ENCODE measurements at regions not wholly inside any gene's neighbourhood (a gene's known extent, or its start where the extent isn't known, plus 50 kb on each side); places are given as distances from the start of the nearest gene placed in this dataset.

GRCh38 chr9:80401243-80401642, 829.5 kb downstream of the TLE4 start:
- no peak for DNase-seq

DNA sequence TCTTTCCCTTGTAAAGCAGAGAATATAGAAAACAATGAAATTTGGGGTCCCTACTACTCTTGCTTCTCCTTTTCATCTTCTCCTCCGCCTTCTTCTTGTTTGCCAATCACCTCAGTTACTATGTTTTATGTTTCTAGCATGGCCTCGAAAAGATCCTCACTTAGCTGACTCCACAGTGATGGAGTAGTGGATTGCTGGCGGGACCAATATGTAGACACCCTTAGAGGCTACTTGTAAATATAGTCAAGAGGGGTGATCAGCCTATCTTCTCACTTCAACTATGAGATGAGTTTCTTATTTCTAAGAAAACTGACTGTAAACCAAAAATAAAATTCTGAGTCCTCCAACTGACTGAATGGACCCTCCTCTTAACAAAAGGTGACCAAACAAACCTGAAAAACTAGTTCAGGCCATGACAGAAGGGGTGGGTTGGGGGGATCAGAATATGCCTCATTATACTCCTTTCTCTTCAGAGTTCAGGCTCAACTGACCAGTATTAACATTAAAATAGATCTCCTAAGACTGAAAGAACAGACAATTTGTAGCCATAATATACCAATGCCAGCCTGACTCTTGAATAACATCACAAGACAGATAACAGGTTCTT, 829.0 kb downstream of the TLE4 start:
- no peak for DNase-seq

DNA sequence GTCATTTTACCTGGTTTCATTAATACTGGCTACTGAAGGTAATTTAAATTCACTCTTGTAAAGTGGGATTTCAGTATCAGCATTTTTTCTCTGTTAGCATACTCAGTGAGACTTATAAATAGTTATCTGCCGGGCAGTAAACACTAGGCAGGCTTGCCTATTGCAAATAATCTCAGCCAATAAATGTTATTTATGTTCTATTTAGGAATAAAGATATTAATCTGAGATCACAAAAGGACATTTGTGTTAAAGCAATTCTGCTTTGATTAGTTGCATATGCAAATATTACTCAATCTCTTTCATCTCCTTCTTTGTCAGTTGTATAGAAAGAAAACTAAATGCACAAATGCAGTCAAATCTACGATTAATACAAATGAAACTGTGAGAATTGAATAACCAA, 827.8 kb downstream of the TLE4 start:
- no peak for DNase-seq

DNA sequence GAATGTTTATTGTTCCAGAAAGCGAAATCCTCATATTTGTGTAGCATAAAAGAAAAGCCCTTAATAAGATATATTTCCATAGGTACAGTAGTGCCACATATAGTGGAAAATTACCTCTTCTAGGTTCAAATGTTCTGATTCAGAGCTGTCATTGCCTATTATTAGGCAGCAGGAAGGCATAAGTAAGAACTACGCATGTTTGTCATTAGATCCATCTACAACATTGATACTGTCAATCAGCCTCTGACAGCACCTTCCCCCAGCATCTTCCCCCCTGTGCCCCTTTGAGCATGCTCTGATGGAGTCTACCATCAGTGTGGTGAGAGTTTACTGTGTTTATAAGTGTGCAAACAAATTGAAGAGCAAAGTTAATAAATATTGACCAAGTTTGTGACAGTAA, 816.1 kb downstream of the TLE4 start:
- no peak for DNase-seq

- no peak for DNase-seq
Observed at GRCh38 chr9:80385246-80385645, 813.5 kb downstream of the TLE4 start.

- no peak for DNase-seq
Observed at GRCh38 chr9:80383331-80383730, 811.6 kb downstream of the TLE4 start.

DNA sequence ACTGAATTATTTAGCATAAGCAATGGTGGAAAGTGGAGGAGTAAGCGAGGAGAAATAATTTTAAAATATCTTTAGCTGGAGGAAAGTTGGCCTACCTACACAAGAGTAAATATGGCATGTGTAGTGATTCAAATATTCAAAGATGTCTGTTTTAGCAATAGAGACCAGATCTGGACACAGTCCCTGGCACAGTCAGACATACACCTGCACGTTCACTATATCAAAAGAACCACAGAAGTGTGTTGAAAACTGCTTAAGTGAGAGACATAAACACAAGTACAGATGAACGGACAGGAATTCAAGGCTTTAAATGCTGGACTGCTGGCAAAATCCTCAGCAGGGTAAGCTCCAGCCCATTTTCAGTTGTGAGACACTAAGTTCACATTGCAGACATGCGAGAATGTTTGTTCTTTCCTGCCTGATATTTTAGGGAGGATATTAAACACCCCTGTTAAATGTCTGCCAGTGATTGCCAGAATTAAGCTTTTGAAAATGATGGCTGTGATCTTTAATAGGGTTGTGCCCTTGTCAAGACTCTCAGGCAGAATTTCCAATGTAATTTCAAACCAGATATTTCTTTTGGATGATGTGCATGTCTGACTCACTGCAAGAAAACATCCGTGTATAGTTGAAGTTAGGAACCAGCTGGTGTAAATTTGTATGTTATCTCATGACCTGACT, 810.6 kb downstream of the TLE4 start:
- DNase-seq = no peak

DNA sequence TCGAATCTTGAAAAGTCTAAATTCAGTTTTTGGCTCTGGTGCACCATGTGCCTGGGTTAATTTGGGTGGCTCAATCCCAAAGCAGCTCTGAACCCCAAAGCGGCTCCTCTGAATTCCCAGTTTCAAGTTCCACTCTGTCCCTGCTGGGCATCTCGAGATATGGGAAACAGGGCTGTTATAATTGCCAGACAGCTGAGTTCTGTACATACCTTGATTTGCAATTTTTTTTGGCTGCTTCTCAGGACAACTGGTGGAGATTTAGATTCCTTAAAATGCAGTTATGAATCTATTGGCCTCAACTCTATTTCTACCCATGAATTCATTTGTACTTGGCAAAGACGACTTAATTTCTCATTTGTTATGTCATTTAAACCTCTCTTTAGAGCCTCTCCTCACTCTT, 808.5 kb downstream of the TLE4 start:
- no peak for DNase-seq

GRCh38 chr9:80378669-80379293, 807.0 kb downstream of the TLE4 start:
- no peak for DNase-seq

DNA sequence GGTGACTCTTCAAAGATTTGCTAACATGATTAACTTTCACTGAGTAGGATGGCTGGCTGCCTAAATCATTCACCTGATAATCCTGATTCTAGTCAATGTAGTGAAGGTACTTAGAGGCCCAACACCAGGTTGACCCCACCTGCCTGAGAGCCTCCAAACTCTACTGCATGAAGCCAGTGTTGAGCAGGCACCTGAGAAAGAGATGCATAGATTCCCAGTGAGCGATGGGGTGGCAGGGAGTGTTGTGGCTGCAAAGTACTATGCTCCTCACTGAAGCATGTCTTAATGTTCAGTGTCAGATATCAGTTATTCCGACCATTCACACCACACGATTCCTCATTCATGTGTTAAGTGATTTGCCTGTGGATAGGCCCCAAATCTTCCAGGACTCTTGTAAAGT, 804.4 kb downstream of the TLE4 start:
- no peak for DNase-seq

- no peak for DNase-seq
Observed at GRCh38 chr9:80375477-80375876, 803.7 kb downstream of the TLE4 start.

DNA sequence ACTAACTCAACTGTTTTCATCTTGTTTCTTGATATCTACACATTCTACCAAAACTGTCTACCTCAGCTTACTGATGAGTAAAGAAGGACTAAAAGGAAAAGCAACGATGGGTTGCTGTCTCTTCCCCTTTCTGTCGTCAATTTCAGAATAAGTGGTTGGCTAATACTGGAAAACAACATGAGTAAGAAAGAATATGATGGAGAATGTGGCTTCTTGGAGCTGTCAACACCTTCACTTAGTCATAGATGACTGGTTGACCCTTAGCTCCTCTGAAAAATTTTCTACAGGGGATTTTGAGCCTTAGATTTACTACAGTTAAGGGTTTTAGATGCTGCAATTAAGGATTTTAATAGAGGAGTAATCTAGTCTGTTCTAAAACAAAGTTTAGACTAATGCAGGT, 797.9 kb downstream of the TLE4 start:
- no peak for DNase-seq

- no peak for DNase-seq
Observed at GRCh38 chr9:80366626-80367025, 794.9 kb downstream of the TLE4 start.

GRCh38 chr9:80359941-80360881, 788.4 kb downstream of the TLE4 start:
- no peak for DNase-seq

GRCh38 chr9:80359291-80359690, 787.5 kb downstream of the TLE4 start:
- no peak for DNase-seq

GRCh38 chr9:80352967-80353366, 781.2 kb downstream of the TLE4 start:
- DNase-seq = no peak

- no peak for DNase-seq
Observed at GRCh38 chr9:80351612-80352011, 779.8 kb downstream of the TLE4 start.

DNA sequence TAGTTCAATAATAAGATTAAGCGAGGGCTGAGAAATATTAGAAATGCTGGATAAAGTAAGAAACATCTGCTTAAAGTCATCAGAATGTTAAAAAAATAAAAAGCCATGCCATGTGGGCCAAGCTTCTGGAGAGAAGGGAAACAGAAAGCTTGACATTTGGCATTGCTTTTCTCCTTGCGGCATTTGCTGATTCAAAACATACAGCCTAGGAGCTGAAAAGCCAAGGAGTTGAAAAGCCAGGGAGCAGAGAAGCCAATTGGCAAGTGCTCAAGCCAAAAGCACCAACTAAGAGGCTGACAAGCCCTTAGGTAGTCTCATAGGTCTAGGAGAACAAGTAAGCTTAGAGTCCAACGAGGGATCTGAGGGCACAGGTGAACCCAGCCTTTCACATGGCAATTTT, 754.3 kb downstream of the TLE4 start:
- DNase-seq = no peak

- no peak for DNase-seq
Observed at GRCh38 chr9:80320916-80321315, 749.2 kb downstream of the TLE4 start.

DNA sequence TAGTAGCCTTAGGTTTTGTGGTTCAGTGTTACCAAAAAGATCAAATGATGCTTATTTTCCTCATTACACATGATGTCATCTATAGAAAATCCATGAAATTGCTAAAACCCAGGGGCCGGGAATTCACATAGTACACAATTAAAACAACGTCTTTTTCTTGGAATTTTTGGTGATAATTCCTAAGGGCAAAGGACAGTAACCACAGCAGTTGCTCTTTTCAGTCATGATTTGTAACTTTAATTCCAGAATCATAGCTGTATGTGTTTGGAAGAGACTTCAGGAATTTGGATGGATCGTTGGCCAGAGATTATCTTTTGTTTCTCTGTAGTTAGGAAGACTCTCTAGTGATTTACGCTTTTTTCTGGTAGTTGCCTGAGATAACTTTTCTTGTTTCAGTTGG, 748.7 kb downstream of the TLE4 start:
- no peak for DNase-seq

- no peak for DNase-seq
Observed at GRCh38 chr9:80305136-80305535, 733.4 kb downstream of the TLE4 start.

DNA sequence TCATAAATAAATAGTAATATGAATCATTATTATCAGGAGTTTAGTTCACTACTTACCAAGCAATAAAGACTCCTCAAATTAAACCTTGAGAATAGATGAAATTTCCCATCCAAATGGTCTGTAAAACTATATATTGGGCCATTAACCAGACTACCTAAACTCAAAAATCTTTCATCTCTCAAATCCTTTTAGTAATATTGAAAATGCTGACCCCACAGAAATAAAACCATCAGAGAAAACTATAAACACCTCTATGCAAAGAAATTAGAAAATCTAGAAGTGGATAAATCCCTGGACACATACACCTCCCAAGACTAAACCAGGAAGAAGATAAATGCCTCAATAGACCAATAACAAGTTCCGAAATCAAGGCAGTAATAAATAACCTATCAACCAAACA, 723.2 kb downstream of the TLE4 start:
- DNase-seq = no peak

DNA sequence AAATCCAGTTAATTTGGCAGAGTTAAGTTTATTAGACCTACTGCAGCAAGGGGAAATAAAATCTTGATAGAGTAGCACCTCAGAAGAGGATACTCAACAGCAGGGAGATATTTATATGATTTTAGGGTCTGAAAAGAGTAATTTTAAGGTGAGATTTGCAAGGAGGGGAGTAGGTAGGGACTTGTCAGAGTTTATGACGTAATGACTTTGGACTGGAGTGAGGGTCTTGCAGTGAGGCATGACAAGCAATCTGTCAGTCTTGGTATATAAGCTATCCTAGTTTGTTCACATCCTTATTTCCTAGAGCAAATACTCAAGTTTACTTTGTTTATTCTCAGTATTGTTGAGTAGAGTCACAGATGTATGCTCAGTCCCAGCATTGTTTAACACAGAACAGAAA, 722.6 kb downstream of the TLE4 start:
- DNase-seq = no peak

DNA sequence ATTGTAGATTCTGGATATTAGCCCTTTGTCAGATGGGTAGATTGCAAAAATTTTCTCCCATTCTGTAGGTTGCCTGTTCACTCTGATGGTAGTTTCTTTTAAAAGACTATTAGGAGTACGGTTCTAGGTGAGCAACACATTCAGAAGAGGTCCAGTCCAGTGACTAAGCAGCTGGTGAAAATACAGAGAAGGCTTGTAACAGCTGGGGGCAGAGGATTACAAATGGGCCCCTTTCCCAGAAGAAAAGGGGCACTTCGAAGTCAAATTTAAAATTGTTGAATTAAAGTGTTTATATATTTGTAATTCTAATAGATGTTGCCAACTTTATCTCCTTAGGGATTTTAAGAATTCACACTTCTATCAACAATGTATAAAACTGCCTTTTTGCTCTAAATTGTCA, 720.5 kb downstream of the TLE4 start:
- no peak for DNase-seq

Measured in AML-193 (cell line).